ENCODE measurements at regions not wholly inside any gene's neighbourhood (a gene's known extent, or its start where the extent isn't known, plus 50 kb on each side); places are given as distances from the start of the nearest gene placed in this dataset.

GRCh38 chr1:195594773-195595172, 1013.5 kb downstream of the KCNT2 start:
- TF ChIP-seq CTCF (IDR thresholded peaks at IDR 0.05 in 4 of 5, conservative IDR thresholded peaks at IDR 0.05 in 1 of 5) (no peak), POLR2A (IDR thresholded peaks at IDR 0.05) (no peak)
